A549 (cell line): ENCODE measurements at regions not wholly inside any gene's neighbourhood (a gene's known extent, or its start where the extent isn't known, plus 50 kb on each side); places are given as distances from the start of the nearest gene placed in this dataset.
A peak's percentile ranks its signal among the peaks of the same experiment; 100 is the strongest.

Experiments
- BHLHE40 ChIP-seq: IDR thresholded peaks from 2 replicates; pipeline ENCODE4 v1.6.1; 2012; ENCODE audit warnings: low read depth, low read length, inconsistent platforms
- POLR2A ChIP-seq: IDR thresholded peaks from 2 replicates; pipeline ENCODE4 v1.6.1; 2012; ENCODE audit warnings: mild to moderate bottlenecking, low read length
- TF ChIP-seq, protein P1 (sequence below): fragments of 450-650 bp; IDR thresholded peaks from 2 replicates; pipeline ENCODE4 v1.6.1; 2014; ENCODE audit warnings: antibody characterized with exemption
- TF ChIP-seq, protein P2 (sequence below): IDR thresholded peaks from 2 replicates; pipeline ENCODE4 v1.6.1; 2012; ENCODE audit warnings: low read depth, borderline replicate concordance
- TF ChIP-seq, protein P3 (sequence below): fragments of >200 bp; sonication (Bioruptor Twin); formaldehyde crosslinking; IDR thresholded peaks from 3 replicates; pipeline ENCODE4 v1.5.1; 2016
- TF ChIP-seq, protein P4 (sequence below): fragments of 200-600 bp; sonication (generic); IDR thresholded peaks from 2 replicates; pipeline ENCODE4 v1.6.1; 2016; ENCODE audit warnings: antibody characterized with exemption, mild to moderate bottlenecking, moderate library complexity
- TF ChIP-seq, protein P5 (sequence below): IDR thresholded peaks from 2 replicates; pipeline ENCODE4 v1.6.1; 2012

DNA sequence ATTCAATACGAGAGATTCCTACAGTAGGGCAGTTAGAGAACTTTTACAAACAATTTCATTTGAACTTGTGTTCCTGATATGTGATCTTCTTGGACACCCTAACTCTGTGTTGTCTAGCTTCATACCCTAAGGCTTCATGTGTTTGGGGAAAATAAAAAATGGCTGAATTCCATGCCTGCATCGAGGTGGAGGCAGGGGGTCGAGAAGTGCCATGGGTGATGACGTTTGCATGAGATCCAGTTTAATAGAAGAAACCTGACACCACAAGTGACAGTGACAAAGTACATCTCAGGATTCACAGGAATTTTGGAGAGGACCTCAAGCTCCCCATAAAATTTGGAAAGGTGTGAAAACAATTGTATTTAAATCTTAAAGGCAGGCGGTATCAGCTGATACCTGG, 169.2 kb upstream of the NABP1 start:
- TF ChIP-seq, protein P1, sequence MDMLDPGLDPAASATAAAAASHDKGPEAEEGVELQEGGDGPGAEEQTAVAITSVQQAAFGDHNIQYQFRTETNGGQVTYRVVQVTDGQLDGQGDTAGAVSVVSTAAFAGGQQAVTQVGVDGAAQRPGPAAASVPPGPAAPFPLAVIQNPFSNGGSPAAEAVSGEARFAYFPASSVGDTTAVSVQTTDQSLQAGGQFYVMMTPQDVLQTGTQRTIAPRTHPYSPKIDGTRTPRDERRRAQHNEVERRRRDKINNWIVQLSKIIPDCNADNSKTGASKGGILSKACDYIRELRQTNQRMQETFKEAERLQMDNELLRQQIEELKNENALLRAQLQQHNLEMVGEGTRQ, result no peak
- TF ChIP-seq, protein P2, sequence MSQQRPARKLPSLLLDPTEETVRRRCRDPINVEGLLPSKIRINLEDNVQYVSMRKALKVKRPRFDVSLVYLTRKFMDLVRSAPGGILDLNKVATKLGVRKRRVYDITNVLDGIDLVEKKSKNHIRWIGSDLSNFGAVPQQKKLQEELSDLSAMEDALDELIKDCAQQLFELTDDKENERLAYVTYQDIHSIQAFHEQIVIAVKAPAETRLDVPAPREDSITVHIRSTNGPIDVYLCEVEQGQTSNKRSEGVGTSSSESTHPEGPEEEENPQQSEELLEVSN, result no peak
- TF ChIP-seq, protein P3, sequence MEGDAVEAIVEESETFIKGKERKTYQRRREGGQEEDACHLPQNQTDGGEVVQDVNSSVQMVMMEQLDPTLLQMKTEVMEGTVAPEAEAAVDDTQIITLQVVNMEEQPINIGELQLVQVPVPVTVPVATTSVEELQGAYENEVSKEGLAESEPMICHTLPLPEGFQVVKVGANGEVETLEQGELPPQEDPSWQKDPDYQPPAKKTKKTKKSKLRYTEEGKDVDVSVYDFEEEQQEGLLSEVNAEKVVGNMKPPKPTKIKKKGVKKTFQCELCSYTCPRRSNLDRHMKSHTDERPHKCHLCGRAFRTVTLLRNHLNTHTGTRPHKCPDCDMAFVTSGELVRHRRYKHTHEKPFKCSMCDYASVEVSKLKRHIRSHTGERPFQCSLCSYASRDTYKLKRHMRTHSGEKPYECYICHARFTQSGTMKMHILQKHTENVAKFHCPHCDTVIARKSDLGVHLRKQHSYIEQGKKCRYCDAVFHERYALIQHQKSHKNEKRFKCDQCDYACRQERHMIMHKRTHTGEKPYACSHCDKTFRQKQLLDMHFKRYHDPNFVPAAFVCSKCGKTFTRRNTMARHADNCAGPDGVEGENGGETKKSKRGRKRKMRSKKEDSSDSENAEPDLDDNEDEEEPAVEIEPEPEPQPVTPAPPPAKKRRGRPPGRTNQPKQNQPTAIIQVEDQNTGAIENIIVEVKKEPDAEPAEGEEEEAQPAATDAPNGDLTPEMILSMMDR, result no peak
- TF ChIP-seq, protein P4, sequence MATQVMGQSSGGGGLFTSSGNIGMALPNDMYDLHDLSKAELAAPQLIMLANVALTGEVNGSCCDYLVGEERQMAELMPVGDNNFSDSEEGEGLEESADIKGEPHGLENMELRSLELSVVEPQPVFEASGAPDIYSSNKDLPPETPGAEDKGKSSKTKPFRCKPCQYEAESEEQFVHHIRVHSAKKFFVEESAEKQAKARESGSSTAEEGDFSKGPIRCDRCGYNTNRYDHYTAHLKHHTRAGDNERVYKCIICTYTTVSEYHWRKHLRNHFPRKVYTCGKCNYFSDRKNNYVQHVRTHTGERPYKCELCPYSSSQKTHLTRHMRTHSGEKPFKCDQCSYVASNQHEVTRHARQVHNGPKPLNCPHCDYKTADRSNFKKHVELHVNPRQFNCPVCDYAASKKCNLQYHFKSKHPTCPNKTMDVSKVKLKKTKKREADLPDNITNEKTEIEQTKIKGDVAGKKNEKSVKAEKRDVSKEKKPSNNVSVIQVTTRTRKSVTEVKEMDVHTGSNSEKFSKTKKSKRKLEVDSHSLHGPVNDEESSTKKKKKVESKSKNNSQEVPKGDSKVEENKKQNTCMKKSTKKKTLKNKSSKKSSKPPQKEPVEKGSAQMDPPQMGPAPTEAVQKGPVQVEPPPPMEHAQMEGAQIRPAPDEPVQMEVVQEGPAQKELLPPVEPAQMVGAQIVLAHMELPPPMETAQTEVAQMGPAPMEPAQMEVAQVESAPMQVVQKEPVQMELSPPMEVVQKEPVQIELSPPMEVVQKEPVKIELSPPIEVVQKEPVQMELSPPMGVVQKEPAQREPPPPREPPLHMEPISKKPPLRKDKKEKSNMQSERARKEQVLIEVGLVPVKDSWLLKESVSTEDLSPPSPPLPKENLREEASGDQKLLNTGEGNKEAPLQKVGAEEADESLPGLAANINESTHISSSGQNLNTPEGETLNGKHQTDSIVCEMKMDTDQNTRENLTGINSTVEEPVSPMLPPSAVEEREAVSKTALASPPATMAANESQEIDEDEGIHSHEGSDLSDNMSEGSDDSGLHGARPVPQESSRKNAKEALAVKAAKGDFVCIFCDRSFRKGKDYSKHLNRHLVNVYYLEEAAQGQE, result no peak
- TF ChIP-seq, protein P5, sequence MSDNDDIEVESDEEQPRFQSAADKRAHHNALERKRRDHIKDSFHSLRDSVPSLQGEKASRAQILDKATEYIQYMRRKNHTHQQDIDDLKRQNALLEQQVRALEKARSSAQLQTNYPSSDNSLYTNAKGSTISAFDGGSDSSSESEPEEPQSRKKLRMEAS, result peak; percentile 46
- TF ChIP-seq POLR2A (no peak), BHLHE40 (no peak)
